Activated naive CD4-positive, alpha-beta T cell treated with anti-CD3 and anti-CD28 coated beads, Interleukin-2, amount 50 U/mL, for 24 hours (primary cell): ENCODE measurements at regions not wholly inside any gene's neighbourhood (a gene's known extent, or its start where the extent isn't known, plus 50 kb on each side); places are given as distances from the start of the nearest gene placed in this dataset.
"Not testable (repeated sequence)": the region's sequence is repeated elsewhere in the genome, so short reads cannot be mapped to it uniquely, and the experiment has no call there.

Experiments
- H3K27ac Mint-ChIP-seq: one replicate; pipeline ENCODE4 v1.8.0; 2021; ENCODE audit warnings: mild to moderate bottlenecking, mixed read lengths
- H3K27me3 Mint-ChIP-seq: one replicate; pipeline ENCODE4 v1.8.0; 2021; ENCODE audit warnings: mixed read lengths
- H3K36me3 Mint-ChIP-seq: one replicate; pipeline ENCODE4 v1.8.0; 2021; ENCODE audit warnings: mixed read lengths
- H3K4me1 Mint-ChIP-seq: one replicate; pipeline ENCODE4 v1.8.0; 2021; ENCODE audit warnings: mixed read lengths
- H3K4me3 Mint-ChIP-seq: one replicate; pipeline ENCODE4 v1.8.0; 2021; ENCODE audit warnings: mild to moderate bottlenecking, mixed read lengths
- H3K9me3 Mint-ChIP-seq: one replicate; pipeline ENCODE4 v1.8.0; 2021; ENCODE audit warnings: mixed read lengths

DNA sequence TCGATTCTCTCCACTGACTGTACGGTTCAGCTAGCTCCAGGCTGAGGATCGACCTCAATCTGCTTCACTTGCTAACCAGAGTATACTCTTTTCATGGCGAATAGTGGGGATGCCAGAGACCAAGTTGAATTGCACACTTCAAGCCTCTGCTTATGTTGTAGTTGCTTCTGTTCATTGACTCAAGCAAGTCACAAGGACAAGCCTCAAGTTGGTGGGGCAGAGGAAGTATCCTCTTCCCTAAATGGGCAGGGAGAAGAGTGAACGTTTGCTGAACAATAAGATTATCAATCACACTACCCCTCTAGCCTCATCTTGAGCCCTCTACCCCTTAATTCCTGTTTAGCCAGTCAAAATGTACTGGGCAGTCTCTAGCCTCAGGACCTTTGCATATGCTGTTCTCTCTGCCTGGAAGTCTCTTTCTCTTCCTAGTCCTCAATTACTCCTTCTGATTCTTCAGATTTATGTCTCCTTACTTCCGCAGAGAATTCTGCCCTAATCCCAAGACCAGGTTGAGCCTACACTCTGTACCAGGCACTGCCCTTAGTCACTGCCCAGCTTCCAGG is 390.4 kb upstream of the PROK2 start:
- Mint-ChIP-seq H3K4me1 (peaks cover 11% of the 10 kb centered on the region), H3K9me3 (no peaks in the 10 kb centered on the region), H3K36me3 (peaks cover 2% of the 10 kb centered on the region), H3K27ac (peak overlapping the region; percentile 6), H3K27me3 (peaks cover 10% of the 10 kb centered on the region), H3K4me3 (no peak overlapping the region)

- no peak overlapping the region for H3K4me3 Mint-ChIP-seq
- H3K27ac Mint-ChIP-seq = no peak overlapping the region
- H3K27me3 Mint-ChIP-seq = peaks cover 10% of the 10 kb centered on the region
- peaks cover 11% of the 10 kb centered on the region for H3K4me1 Mint-ChIP-seq
- peaks cover 2% of the 10 kb centered on the region for H3K36me3 Mint-ChIP-seq
- no peaks in the 10 kb centered on the region for H3K9me3 Mint-ChIP-seq
Measured at GRCh38 chr3:72174890-72175289, 389.9 kb upstream of the PROK2 start.

GRCh38 chr3:72174040-72174439 is 389.1 kb upstream of the PROK2 start:
- Mint-ChIP-seq H3K36me3 (peaks cover 2% of the 10 kb centered on the region), H3K4me1 (peaks cover 11% of the 10 kb centered on the region), H3K4me3 (no peak overlapping the region), H3K27ac (no peak overlapping the region), H3K27me3 (peaks cover 8% of the 10 kb centered on the region), H3K9me3 (no peaks in the 10 kb centered on the region)

DNA sequence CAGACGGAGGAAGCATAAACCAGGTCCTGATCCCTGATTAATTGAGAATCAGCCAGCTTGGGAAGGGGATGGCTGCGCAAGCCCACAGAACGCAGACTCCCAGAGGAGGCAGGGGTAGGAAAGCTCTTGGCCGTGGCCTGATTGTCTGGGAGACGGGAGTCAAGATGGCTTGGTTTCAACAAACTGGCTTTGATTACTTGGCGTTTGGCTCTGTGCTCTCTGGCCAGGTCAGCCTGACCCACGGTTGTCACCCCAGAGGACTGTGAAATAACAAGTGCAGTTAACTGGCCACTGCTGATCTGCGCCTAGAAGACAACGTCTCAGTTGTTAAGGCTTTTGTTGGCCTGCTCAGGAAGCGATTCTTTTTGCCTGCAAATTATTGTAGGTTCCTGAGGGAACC is 387.0 kb upstream of the PROK2 start:
- H3K4me1 Mint-ChIP-seq = peaks cover 7% of the 10 kb centered on the region
- no peaks in the 10 kb centered on the region for H3K9me3 Mint-ChIP-seq
- H3K4me3 Mint-ChIP-seq = no peak overlapping the region
- H3K36me3 Mint-ChIP-seq = peaks cover 2% of the 10 kb centered on the region
- H3K27ac Mint-ChIP-seq = no peak overlapping the region
- peaks cover 8% of the 10 kb centered on the region for H3K27me3 Mint-ChIP-seq

DNA sequence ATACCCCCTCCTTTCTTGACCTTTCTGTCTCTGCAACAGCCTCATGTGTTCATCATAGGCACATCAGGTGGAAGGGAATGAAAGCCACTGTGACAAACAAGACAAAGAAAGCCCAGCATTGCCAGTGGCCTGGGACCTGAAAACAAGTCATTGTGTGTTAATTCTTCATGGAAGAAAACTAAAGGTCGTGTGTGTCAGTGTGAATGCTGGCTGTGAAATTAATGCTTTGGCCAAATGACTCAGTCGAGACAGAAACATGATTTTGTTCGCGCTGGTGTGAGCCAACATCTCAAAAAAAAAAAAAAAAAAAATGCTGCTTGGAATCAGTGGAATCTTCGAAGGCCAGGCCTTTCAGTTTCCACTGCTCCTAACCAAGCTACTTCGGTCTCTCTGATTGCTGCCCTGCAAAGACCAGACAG is 386.5 kb upstream of the PROK2 start:
- Mint-ChIP-seq H3K27ac (no peak overlapping the region), H3K9me3 (no peaks in the 10 kb centered on the region), H3K4me1 (peaks cover 2% of the 10 kb centered on the region), H3K27me3 (peaks cover 7% of the 10 kb centered on the region), H3K4me3 (no peak overlapping the region), H3K36me3 (peaks cover 2% of the 10 kb centered on the region)

DNA sequence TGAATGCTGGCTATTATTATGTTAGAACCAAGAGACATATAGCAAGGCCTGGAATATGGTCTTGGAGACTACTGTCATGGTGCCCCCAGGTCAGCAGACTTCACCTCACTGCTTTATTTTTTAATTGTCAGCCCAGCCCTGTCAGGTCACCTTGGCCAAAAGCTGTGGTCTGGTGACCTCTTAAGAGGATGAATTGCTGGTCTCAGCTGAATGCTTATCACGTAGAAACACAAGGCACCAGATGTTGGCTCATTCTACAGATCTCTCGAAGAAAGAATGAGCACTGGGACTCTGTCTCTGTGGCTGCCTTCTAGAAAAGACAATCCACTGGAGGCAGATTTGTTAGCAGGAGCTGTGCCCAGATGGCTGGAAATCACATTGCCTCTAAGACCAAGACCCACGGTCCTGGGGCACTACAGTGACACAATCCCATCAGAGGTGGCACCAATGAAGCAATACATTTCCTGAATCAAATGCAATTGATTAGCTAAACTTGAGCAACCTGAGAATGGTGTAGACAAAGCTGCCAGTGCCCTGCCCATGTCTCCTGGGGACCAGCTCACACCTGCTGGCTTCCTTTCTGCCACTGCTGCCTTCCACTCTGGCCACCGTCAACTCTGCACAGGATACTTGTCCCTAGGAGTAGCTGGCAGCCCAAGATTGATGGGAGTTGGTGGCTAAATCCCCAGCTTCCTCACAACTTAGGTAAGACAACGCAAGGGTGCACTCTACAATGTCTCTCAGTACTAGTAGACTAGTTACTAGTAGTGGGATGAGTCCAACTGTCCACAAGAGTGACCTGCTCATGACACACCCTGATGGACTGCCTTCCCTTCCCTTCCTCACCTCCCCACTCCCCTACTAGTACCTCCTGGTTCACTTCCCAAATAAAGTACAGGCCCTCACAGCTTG is 384.9 kb upstream of the PROK2 start:
- Mint-ChIP-seq H3K9me3 (no peaks in the 10 kb centered on the region), H3K27ac (no peak overlapping the region), H3K36me3 (no peaks in the 10 kb centered on the region), H3K27me3 (no peaks in the 10 kb centered on the region), H3K4me1 (no peaks in the 10 kb centered on the region), H3K4me3 (no peak overlapping the region)

- Mint-ChIP-seq H3K9me3 (no peaks in the 10 kb centered on the region), H3K36me3 (no peaks in the 10 kb centered on the region), H3K4me3 (no peak overlapping the region), H3K4me1 (no peaks in the 10 kb centered on the region), H3K27me3 (no peaks in the 10 kb centered on the region), H3K27ac (no peak overlapping the region)
Measured at GRCh38 chr3:72169120-72169519, 384.2 kb upstream of the PROK2 start.

DNA sequence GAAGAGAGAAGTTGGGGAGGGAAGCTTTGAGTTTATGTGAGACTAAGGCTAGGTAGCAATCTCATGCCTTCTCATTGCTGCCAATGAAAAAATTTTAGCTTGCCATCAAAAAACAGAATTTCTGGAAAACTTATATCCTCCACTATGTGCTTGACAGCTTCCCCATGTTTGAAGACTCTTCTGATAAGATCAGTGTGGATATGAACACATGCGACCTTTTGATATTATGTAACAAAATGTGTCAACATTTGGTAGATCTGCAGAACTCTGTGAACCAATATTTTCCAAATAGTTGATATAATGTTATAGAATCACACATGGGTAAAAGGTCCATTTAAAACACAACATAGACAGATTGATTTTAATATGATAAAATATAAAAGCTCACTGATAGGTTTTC is 380.9 kb upstream of the PROK2 start:
- H3K4me3 Mint-ChIP-seq = no peak overlapping the region
- H3K27ac Mint-ChIP-seq = no peak overlapping the region
- H3K4me1 Mint-ChIP-seq = no peaks in the 10 kb centered on the region
- no peaks in the 10 kb centered on the region for H3K36me3 Mint-ChIP-seq
- H3K27me3 Mint-ChIP-seq = no peaks in the 10 kb centered on the region
- H3K9me3 Mint-ChIP-seq = no peaks in the 10 kb centered on the region

GRCh38 chr3:72165317-72165716 is 380.4 kb upstream of the PROK2 start:
- no peaks in the 10 kb centered on the region for H3K36me3 Mint-ChIP-seq
- no peaks in the 10 kb centered on the region for H3K27me3 Mint-ChIP-seq
- H3K4me3 Mint-ChIP-seq = no peak overlapping the region
- no peaks in the 10 kb centered on the region for H3K4me1 Mint-ChIP-seq
- no peak overlapping the region for H3K27ac Mint-ChIP-seq
- H3K9me3 Mint-ChIP-seq = no peaks in the 10 kb centered on the region

GRCh38 chr3:72164635-72164978 is 379.7 kb upstream of the PROK2 start:
- no peaks in the 10 kb centered on the region for H3K4me1 Mint-ChIP-seq
- no peak overlapping the region for H3K4me3 Mint-ChIP-seq
- no peak overlapping the region for H3K27ac Mint-ChIP-seq
- no peaks in the 10 kb centered on the region for H3K36me3 Mint-ChIP-seq
- no peaks in the 10 kb centered on the region for H3K27me3 Mint-ChIP-seq
- H3K9me3 Mint-ChIP-seq = no peaks in the 10 kb centered on the region

DNA sequence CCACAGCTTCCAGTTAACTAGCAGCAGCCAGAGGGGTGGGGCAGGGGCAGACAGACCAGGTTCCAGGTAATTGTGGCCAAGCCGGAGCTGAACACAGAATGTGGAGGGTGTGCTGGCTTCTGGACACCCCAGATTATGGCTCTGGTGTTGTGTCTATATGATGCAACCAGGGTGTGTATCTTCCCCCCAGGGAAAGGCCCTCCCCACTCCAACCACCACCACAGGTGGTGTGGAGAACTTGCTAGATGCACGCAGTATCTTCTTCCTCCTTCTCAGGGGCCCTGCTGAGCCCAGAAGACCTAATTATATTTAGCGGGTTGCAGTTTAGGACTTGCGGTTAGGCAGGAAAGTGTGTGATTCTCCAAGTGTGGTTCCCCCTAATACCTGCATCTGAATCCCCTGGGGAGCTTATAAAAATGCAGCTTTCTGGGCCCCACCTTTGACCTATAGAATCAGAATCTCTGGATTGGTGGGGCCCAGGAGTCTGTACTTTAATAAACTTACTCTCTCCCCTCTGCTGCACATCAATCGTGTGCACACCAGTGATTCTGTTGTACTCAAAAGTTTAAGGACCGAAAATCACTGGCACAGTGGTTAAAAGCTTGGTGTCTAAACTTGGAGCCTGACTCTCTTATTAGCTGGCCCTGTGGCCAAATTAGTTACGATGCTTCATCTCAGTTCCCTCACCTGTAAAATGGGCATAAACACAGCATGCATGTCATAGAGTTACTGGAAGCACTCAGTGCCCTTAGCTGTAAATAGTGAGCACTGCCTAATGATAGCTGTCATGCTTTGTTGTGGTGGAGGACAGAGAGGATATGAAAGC is 379.1 kb upstream of the PROK2 start:
- H3K36me3 Mint-ChIP-seq = no peaks in the 10 kb centered on the region
- no peak overlapping the region for H3K27ac Mint-ChIP-seq
- H3K9me3 Mint-ChIP-seq = no peaks in the 10 kb centered on the region
- H3K27me3 Mint-ChIP-seq = no peaks in the 10 kb centered on the region
- no peaks in the 10 kb centered on the region for H3K4me1 Mint-ChIP-seq
- no peak overlapping the region for H3K4me3 Mint-ChIP-seq

DNA sequence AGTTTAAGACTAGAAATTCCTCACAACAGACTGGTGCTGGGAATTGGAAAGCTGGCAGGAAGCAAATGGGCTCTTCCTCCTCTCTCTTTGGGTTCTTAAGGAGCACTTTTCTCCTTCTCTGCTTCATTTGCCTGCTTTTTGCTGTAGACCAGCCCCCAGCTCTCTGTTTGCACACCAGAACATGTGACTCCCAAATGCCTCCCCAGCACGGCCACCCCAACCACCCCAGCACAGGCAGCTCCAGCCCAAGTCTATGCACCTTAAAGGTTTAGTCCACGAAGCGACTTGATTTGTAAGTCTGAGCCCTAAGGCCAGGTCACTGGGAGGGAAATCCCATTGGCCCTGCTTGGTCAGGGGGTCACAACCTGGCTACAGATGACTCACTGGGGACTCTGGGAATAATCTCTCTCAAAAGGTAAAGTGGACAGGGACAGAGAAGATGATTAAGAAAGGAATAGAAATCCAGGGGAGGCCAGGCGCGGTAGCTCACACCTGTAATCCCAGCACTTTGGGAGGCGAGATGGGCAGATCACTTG is 377.8 kb upstream of the PROK2 start:
- Mint-ChIP-seq H3K9me3 (no peaks in the 10 kb centered on the region), H3K36me3 (no peaks in the 10 kb centered on the region), H3K4me1 (peaks cover 4% of the 10 kb centered on the region), H3K4me3 (no peak overlapping the region), H3K27me3 (no peaks in the 10 kb centered on the region), H3K27ac (no peak overlapping the region)

GRCh38 chr3:72161881-72162595 is 377.1 kb upstream of the PROK2 start:
- H3K27me3 Mint-ChIP-seq = no peaks in the 10 kb centered on the region
- H3K4me3 Mint-ChIP-seq = no peak overlapping the region
- H3K4me1 Mint-ChIP-seq = peaks cover 5% of the 10 kb centered on the region
- H3K36me3 Mint-ChIP-seq = no peaks in the 10 kb centered on the region
- no peak overlapping the region for H3K27ac Mint-ChIP-seq
- no peaks in the 10 kb centered on the region for H3K9me3 Mint-ChIP-seq

DNA sequence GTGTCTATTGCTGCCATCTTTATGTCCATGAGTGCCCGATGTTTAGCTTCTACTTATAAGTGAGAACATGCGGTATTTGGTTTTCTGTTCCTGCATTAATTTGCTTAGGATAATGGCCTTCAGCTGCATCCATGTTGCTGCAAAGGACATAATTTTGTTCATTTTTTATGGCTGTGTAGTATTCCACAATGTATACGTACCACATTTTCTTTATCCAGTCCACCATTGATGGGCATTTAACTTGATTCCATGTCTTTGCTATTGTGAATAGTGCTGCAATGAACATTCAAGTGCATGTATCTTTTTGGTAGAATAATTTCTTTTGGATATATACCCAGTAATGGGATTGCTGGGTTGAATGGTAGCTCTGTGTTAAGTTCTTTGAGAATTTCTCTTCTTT is 376.3 kb upstream of the PROK2 start:
- not testable (repeated sequence) for H3K27me3 Mint-ChIP-seq, H3K4me3 Mint-ChIP-seq, H3K27ac Mint-ChIP-seq, H3K4me1 Mint-ChIP-seq, H3K9me3 Mint-ChIP-seq, H3K36me3 Mint-ChIP-seq

DNA sequence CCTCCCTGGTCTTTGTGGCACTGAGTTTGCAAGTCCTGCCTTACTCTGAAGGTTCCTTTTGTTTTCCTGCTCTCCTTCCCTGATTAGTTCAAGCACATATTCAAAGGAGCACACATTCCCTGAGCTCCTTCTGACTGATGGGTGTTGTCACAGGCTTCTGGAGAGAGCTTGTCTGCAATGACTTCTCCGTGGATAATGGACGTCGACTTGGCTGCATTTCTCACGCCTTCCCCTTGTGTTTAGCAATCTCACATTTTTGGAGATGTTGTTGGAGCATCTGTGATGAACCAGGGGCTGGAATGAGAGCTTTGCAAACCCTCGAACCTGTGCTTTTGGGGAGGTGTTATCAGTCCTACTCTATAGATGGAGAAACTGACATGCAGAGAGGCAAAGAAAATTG is 375.4 kb upstream of the PROK2 start:
- no peaks in the 10 kb centered on the region for H3K9me3 Mint-ChIP-seq
- H3K4me1 Mint-ChIP-seq = peaks cover 5% of the 10 kb centered on the region
- H3K27me3 Mint-ChIP-seq = no peaks in the 10 kb centered on the region
- H3K36me3 Mint-ChIP-seq = no peaks in the 10 kb centered on the region
- no peak overlapping the region for H3K4me3 Mint-ChIP-seq
- no peak overlapping the region for H3K27ac Mint-ChIP-seq
